ENCODE measurements at regions not wholly inside any gene's neighbourhood (a gene's known extent, or its start where the extent isn't known, plus 50 kb on each side); places are given as distances from the start of the nearest gene placed in this dataset.

GRCh38 chr21:28738882-28739281 lies 253.8 kb downstream of the LTN1 start:
- no peaks in the 10 kb centered on the region for H4K20me1 ChIP-seq (ENCODE audit: insufficient read depth, low read length, poor library complexity, severe bottlenecking)
- no peaks in the 10 kb centered on the region for H3K27me3 ChIP-seq (ENCODE audit: insufficient read depth, low read length, poor library complexity, severe bottlenecking)
- H3K4me1 ChIP-seq (ENCODE audit: insufficient read depth, low read length, poor library complexity, severe bottlenecking), result no peaks in the 10 kb centered on the region
- no peaks in the 10 kb centered on the region for H3F3A ChIP-seq (ENCODE audit: low read depth)
- H2AFZ ChIP-seq (ENCODE audit: low read length), result 0 out of 2 replicates have a peak overlapping the region, but pooled peaks have one; percentile 2
- no peaks in the 10 kb centered on the region for H3K36me3 ChIP-seq (ENCODE audit: insufficient read depth, low read length)
- no peak overlapping the region for H3K4me3 ChIP-seq (ENCODE audit: low read length, poor library complexity, severe bottlenecking)
- TF ChIP-seq EZH2phosphoT487 (IDR thresholded peaks at IDR 0.05; ENCODE audit: borderline replicate concordance) (no peak), CTCF (conservative IDR thresholded peaks at IDR 0.05; ENCODE audit: low read length) (no peak)
- no peaks in the 10 kb centered on the region for H3K9me2 ChIP-seq (replicated peaks; ENCODE audit: low read depth, low read length)
- H3K9ac ChIP-seq (ENCODE audit: low read depth, low read length, poor library complexity, severe bottlenecking), result no peak overlapping the region
- no peaks in the 10 kb centered on the region for H3K9me3 ChIP-seq (ENCODE audit: insufficient read depth, low read depth, low read length)
- H3K4me2 ChIP-seq (ENCODE audit: low read depth, low read length, poor library complexity, severe bottlenecking), result no peak overlapping the region
- no peaks in the 10 kb centered on the region for H3K79me2 ChIP-seq (ENCODE audit: insufficient read depth, low read length)

- Histone ChIP-seq H3K4me3 (ENCODE audit: low read length, poor library complexity, severe bottlenecking) (no peak overlapping the region), H3K36me3 (ENCODE audit: insufficient read depth, low read length) (no peaks in the 10 kb centered on the region), H3K4me2 (ENCODE audit: low read depth, low read length, poor library complexity, severe bottlenecking) (no peak overlapping the region), H3K27me3 (ENCODE audit: insufficient read depth, low read length, poor library complexity, severe bottlenecking) (no peaks in the 10 kb centered on the region), H3K9ac (ENCODE audit: low read depth, low read length, poor library complexity, severe bottlenecking) (no peak overlapping the region), H4K20me1 (ENCODE audit: insufficient read depth, low read length, poor library complexity, severe bottlenecking) (no peaks in the 10 kb centered on the region), H3K9me3 (ENCODE audit: insufficient read depth, low read depth, low read length) (no peaks in the 10 kb centered on the region), H2AFZ (ENCODE audit: low read length) (no peak overlapping the region), H3K4me1 (ENCODE audit: insufficient read depth, low read length, poor library complexity, severe bottlenecking) (no peaks in the 10 kb centered on the region), H3F3A (ENCODE audit: low read depth) (no peaks in the 10 kb centered on the region), H3K9me2 (replicated peaks; ENCODE audit: low read depth, low read length) (no peaks in the 10 kb centered on the region), H3K79me2 (ENCODE audit: insufficient read depth, low read length) (no peaks in the 10 kb centered on the region)
- TF ChIP-seq CTCF (conservative IDR thresholded peaks at IDR 0.05; ENCODE audit: low read length), result no peak
- TF ChIP-seq EZH2phosphoT487 (IDR thresholded peaks at IDR 0.05; ENCODE audit: borderline replicate concordance), result no peak
These were observed 254.3 kb downstream of the LTN1 start for GRCh38 chr21:28738420-28738704.

GRCh38 chr21:28737674-28738419 lies 254.8 kb downstream of the LTN1 start:
- Histone ChIP-seq H3K9me2 (replicated peaks; ENCODE audit: low read depth, low read length) (no peaks in the 10 kb centered on the region), H3F3A (ENCODE audit: low read depth) (no peaks in the 10 kb centered on the region), H3K27me3 (ENCODE audit: insufficient read depth, low read length, poor library complexity, severe bottlenecking) (no peaks in the 10 kb centered on the region), H3K4me1 (ENCODE audit: insufficient read depth, low read length, poor library complexity, severe bottlenecking) (no peaks in the 10 kb centered on the region), H3K9ac (ENCODE audit: low read depth, low read length, poor library complexity, severe bottlenecking) (no peak overlapping the region), H3K79me2 (ENCODE audit: insufficient read depth, low read length) (no peaks in the 10 kb centered on the region), H4K20me1 (ENCODE audit: insufficient read depth, low read length, poor library complexity, severe bottlenecking) (no peaks in the 10 kb centered on the region), H3K36me3 (ENCODE audit: insufficient read depth, low read length) (no peaks in the 10 kb centered on the region), H3K9me3 (ENCODE audit: insufficient read depth, low read depth, low read length) (no peaks in the 10 kb centered on the region), H2AFZ (ENCODE audit: low read length) (no peak overlapping the region), H3K4me3 (ENCODE audit: low read length, poor library complexity, severe bottlenecking) (no peak overlapping the region), H3K4me2 (ENCODE audit: low read depth, low read length, poor library complexity, severe bottlenecking) (no peak overlapping the region)
- no peak for TF ChIP-seq EZH2phosphoT487 (IDR thresholded peaks at IDR 0.05; ENCODE audit: borderline replicate concordance)
- no peak for TF ChIP-seq CTCF (conservative IDR thresholded peaks at IDR 0.05; ENCODE audit: low read length)

Data from Loucy (cell line).